Activated CD4-positive, alpha-beta T cell treated with anti-CD3 and anti-CD28 coated beads, Interleukin-2, Interleukin-4, amounts not matched to agents 100 ng/mL and 50 ng/mL, durations not matched to agents 16 hours and 8 hours (primary cell): ENCODE measurements at regions not wholly inside any gene's neighbourhood (a gene's known extent, or its start where the extent isn't known, plus 50 kb on each side); places are given as distances from the start of the nearest gene placed in this dataset.
A peak's percentile ranks its signal among the peaks of the same experiment; 100 is the strongest.
"Not testable (repeated sequence)": the region's sequence is repeated elsewhere in the genome, so short reads cannot be mapped to it uniquely, and the experiment has no call there.

Experiments used
- DNase-seq: peaks from one replicate; pipeline ENCODE4 v3.0.0-alpha.2; 2020; ENCODE audit warnings: low spot score

- DNase-seq = no peak
These were observed 97.5 kb upstream of the EFEMP1 start for GRCh38 chr2:56021136-56021474.

GRCh38 chr2:56021579-56021978 lies 98.0 kb upstream of the EFEMP1 start:
- no peak for DNase-seq

- DNase-seq = no peak
These were observed 102.0 kb upstream of the EFEMP1 start for GRCh38 chr2:56025469-56026193.

GRCh38 chr2:56026828-56027227 lies 103.2 kb upstream of the EFEMP1 start:
- DNase-seq = no peak

- DNase-seq = no peak
These were observed 106.5 kb upstream of the EFEMP1 start for GRCh38 chr2:56030062-56030461.

GRCh38 chr2:56030901-56031300 lies 107.3 kb upstream of the EFEMP1 start:
- no peak for DNase-seq

GRCh38 chr2:56034258-56034657 lies 110.7 kb upstream of the EFEMP1 start:
- DNase-seq = no peak

GRCh38 chr2:56040189-56040588 lies 116.6 kb upstream of the EFEMP1 start:
- DNase-seq = no peak

- no peak for DNase-seq
These were observed 117.3 kb upstream of the EFEMP1 start for GRCh38 chr2:56040834-56041233.

- DNase-seq = no peak
These were observed 123.6 kb upstream of the EFEMP1 start for GRCh38 chr2:56047136-56047535.

- no peak for DNase-seq
These were observed 125.8 kb upstream of the EFEMP1 start for GRCh38 chr2:56049233-56049845.

- DNase-seq = no peak
These were observed 130.1 kb upstream of the EFEMP1 start for GRCh38 chr2:56053679-56054078.

- DNase-seq = no peak
These were observed 128.4 kb upstream of the CCDC85A start for GRCh38 chr2:56055405-56055804.

- DNase-seq = not testable (repeated sequence)
These were observed 122.5 kb upstream of the CCDC85A start for GRCh38 chr2:56061327-56061726.

GRCh38 chr2:56068746-56069145 lies 115.0 kb upstream of the CCDC85A start:
- DNase-seq = no peak

GRCh38 chr2:56077359-56077915 lies 106.4 kb upstream of the CCDC85A start:
- DNase-seq = peak; percentile 9

GRCh38 chr2:56082665-56083064 lies 101.1 kb upstream of the CCDC85A start:
- no peak for DNase-seq

GRCh38 chr2:56084111-56084901 lies 99.5 kb upstream of the CCDC85A start:
- DNase-seq = no peak

- DNase-seq = no peak
These were observed 97.5 kb upstream of the CCDC85A start for GRCh38 chr2:56086336-56086735.

GRCh38 chr2:56088411-56088810 lies 95.4 kb upstream of the CCDC85A start:
- no peak for DNase-seq

GRCh38 chr2:56089931-56090330 lies 93.9 kb upstream of the CCDC85A start:
- DNase-seq = no peak

- DNase-seq = no peak
These were observed 83.8 kb upstream of the CCDC85A start for GRCh38 chr2:56099963-56100362.

GRCh38 chr2:56100791-56101312 lies 82.9 kb upstream of the CCDC85A start:
- DNase-seq = no peak
